ENCODE measurements at regions not wholly inside any gene's neighbourhood (a gene's known extent, or its start where the extent isn't known, plus 50 kb on each side); places are given as distances from the start of the nearest gene placed in this dataset.
A peak's percentile ranks its signal among the peaks of the same experiment; 100 is the strongest.

DNA sequence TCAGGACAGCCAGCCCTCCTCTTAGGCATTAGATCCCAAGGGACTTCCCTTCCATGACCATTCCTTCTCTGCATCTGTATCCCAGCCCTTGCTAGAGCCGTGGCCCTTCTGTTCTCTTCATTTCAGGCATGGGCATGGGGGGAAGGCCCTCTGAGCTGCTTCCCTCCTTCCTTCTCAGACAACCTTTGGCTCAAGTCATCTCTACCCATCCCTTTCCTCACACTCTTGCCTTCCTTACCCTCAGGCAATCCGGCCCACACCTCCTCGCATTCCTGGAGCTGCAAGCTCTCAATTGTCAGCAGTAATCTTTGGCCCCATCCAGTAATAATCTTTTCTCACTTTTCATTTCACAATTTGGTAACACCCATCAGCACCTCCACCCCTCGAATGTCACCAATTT, 426.9 kb upstream of the JARID2 start:
- Mint-ChIP-seq H3K36me3 (ENCODE audit: unreplicated experiment) (peaks cover 5% of the 10 kb centered on the region), H3K27me3 (ENCODE audit: unreplicated experiment) (no peaks in the 10 kb centered on the region), H3K27ac (ENCODE audit: unreplicated experiment) (no peak overlapping the region), H3K4me3 (ENCODE audit: unreplicated experiment) (no peak overlapping the region), H3K9me3 (ENCODE audit: unreplicated experiment) (no peaks in the 10 kb centered on the region), H3K4me1 (ENCODE audit: low read depth, unreplicated experiment) (peaks cover 15% of the 10 kb centered on the region)
- no peak for DNase-seq
- TF ChIP-seq, protein P1, sequence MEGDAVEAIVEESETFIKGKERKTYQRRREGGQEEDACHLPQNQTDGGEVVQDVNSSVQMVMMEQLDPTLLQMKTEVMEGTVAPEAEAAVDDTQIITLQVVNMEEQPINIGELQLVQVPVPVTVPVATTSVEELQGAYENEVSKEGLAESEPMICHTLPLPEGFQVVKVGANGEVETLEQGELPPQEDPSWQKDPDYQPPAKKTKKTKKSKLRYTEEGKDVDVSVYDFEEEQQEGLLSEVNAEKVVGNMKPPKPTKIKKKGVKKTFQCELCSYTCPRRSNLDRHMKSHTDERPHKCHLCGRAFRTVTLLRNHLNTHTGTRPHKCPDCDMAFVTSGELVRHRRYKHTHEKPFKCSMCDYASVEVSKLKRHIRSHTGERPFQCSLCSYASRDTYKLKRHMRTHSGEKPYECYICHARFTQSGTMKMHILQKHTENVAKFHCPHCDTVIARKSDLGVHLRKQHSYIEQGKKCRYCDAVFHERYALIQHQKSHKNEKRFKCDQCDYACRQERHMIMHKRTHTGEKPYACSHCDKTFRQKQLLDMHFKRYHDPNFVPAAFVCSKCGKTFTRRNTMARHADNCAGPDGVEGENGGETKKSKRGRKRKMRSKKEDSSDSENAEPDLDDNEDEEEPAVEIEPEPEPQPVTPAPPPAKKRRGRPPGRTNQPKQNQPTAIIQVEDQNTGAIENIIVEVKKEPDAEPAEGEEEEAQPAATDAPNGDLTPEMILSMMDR (IDR thresholded peaks at IDR 0.05; ENCODE audit: partially characterized antibody, unreplicated experiment): no peak

DNA sequence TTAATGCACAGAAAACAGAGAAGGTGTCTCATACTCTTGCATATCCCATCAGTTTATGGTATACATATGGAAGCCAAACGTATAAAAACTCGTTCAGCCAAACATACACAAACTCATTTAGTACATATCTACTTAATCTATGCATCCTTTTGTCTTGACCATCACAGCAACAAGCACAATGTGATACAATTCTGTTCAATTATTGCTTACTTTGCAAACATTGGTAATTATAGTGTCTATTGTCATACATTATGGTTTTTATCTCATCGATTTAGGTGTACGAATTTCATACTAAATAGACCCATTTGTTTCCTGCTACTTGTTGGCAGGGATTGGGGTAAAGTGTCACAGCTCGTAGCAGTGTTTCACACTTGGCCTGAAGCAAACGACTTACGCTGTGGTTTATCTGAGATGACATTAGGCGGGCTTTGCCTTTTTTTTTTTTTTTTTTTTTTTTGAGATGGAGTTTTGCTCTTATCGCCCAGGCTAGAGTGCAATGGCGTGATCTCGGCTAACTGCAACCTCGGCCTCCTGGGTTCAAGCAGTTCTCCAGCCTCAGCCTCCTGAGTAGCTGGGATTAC, 425.9 kb upstream of the JARID2 start:
- Mint-ChIP-seq H3K27me3 (ENCODE audit: unreplicated experiment) (no peaks in the 10 kb centered on the region), H3K36me3 (ENCODE audit: unreplicated experiment) (peaks cover 5% of the 10 kb centered on the region), H3K4me1 (ENCODE audit: low read depth, unreplicated experiment) (peaks cover 18% of the 10 kb centered on the region), H3K9me3 (ENCODE audit: unreplicated experiment) (no peaks in the 10 kb centered on the region), H3K27ac (ENCODE audit: unreplicated experiment) (no peak overlapping the region), H3K4me3 (ENCODE audit: unreplicated experiment) (peak overlapping the region; percentile 2)
- TF ChIP-seq, protein P1 (IDR thresholded peaks at IDR 0.05; ENCODE audit: partially characterized antibody, unreplicated experiment): no peak
- no peak for DNase-seq

DNA sequence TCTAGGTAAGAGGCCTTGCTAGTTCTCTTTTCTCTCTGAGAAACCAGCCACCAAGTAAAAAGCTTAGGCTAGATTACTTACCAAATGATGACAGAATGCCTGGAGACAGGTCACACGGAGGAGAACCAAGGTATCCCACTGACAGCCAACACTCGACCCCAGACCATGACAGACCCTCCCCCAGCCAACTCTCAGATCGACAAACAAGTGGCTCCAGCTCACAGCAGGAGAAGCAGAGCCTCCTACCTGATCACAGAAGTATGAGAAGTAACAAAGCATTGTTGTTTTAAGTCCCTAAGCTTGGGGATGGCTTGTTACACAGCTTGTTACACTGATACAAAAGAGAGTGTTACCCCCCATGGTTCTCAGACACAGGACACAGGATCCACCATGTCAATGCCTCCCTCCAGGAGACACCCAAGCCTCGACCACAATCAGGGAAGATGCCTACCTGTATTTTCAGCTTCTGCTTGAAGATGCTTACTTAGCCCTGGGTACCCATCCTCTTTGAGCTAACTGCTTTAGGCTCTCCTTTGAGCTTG, 423.8 kb upstream of the JARID2 start:
- no peaks in the 10 kb centered on the region for H3K27me3 Mint-ChIP-seq (ENCODE audit: unreplicated experiment)
- no peak overlapping the region for H3K4me3 Mint-ChIP-seq (ENCODE audit: unreplicated experiment)
- DNase-seq: no peak
- H3K9me3 Mint-ChIP-seq (ENCODE audit: unreplicated experiment): no peaks in the 10 kb centered on the region
- peaks cover 10% of the 10 kb centered on the region for H3K4me1 Mint-ChIP-seq (ENCODE audit: low read depth, unreplicated experiment)
- H3K27ac Mint-ChIP-seq (ENCODE audit: unreplicated experiment): no peak overlapping the region
- H3K36me3 Mint-ChIP-seq (ENCODE audit: unreplicated experiment): peaks cover 5% of the 10 kb centered on the region
- TF ChIP-seq, protein P1 (IDR thresholded peaks at IDR 0.05; ENCODE audit: partially characterized antibody, unreplicated experiment): no peak

DNA sequence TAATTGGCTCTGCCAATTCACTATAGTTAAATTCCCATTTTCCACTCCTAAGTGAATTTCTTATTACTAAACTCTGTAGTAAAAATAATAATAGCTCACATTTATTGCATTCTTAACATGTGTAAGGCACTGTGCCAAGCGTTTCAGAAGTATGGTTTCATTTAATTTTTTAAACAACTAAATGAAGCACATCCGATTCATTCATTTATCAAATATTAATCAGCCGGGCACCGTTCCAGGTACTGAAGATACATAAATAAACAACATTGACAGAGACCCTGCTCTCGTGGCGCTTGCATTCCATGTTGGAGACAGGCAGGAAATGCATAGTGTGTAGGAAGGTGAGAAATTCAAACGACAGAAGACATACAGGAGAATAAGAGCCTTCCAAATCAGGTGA, 423.2 kb upstream of the JARID2 start:
- peaks cover 10% of the 10 kb centered on the region for H3K4me1 Mint-ChIP-seq (ENCODE audit: low read depth, unreplicated experiment)
- H3K27ac Mint-ChIP-seq (ENCODE audit: unreplicated experiment): no peak overlapping the region
- no peaks in the 10 kb centered on the region for H3K27me3 Mint-ChIP-seq (ENCODE audit: unreplicated experiment)
- TF ChIP-seq, protein P1 (IDR thresholded peaks at IDR 0.05; ENCODE audit: partially characterized antibody, unreplicated experiment): no peak
- peaks cover 5% of the 10 kb centered on the region for H3K36me3 Mint-ChIP-seq (ENCODE audit: unreplicated experiment)
- H3K4me3 Mint-ChIP-seq (ENCODE audit: unreplicated experiment): no peak overlapping the region
- DNase-seq: no peak
- no peaks in the 10 kb centered on the region for H3K9me3 Mint-ChIP-seq (ENCODE audit: unreplicated experiment)

DNA sequence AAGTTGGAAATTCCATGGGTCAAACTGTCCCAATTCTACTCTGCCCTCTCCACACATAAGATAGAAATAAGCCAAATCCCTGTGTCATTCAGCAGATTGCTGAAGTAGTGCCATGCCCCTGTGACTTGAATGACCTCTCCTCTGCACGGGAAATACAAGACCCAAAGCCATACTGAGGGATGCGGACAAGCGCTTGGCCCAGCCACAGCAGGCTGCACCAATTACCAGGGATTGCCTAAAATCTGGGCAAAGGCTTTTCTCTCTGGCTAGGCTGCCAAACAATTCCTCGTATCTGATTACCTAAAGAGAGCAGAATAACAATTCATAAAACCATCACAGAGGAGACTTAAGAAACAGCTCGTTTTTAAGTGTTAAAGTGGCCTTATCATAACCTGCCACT, 421.8 kb upstream of the JARID2 start:
- peaks cover 1% of the 10 kb centered on the region for H3K36me3 Mint-ChIP-seq (ENCODE audit: unreplicated experiment)

More for the DNA sequence above, 421.8 kb upstream of the JARID2 start:
- H3K4me1 Mint-ChIP-seq (ENCODE audit: low read depth, unreplicated experiment): peaks cover 8% of the 10 kb centered on the region
- no peaks in the 10 kb centered on the region for H3K9me3 Mint-ChIP-seq (ENCODE audit: unreplicated experiment)
- TF ChIP-seq, protein P1 (IDR thresholded peaks at IDR 0.05; ENCODE audit: partially characterized antibody, unreplicated experiment): no peak
- no peak for DNase-seq
- no peaks in the 10 kb centered on the region for H3K27me3 Mint-ChIP-seq (ENCODE audit: unreplicated experiment)
- H3K4me3 Mint-ChIP-seq (ENCODE audit: unreplicated experiment): no peak overlapping the region
- no peak overlapping the region for H3K27ac Mint-ChIP-seq (ENCODE audit: unreplicated experiment)

Data from glutamatergic neuron (in vitro differentiated cells).